ENCODE measurements at regions not wholly inside any gene's neighbourhood (a gene's known extent, or its start where the extent isn't known, plus 50 kb on each side); places are given as distances from the start of the nearest gene placed in this dataset.

DNA sequence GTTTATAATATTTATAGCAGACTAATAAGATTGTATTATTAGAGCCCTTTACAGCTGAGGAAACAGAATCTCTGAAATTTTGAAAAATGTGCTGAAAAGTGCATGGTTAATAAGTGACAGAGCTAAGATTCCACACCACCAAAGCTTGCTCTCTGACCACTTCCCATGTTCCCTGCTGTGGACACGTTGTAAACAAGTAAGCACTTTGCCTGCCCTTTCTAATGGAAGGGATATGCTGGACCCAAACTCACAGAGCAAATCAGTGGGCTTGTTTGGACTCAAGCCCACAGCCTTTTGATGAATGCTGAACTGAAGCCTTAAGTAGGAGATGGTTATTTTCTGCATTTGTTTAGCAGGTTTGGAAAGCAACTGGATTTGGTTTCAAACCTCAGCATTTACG is 214.0 kb upstream of the TMEM72 start:
- H3K27ac Mint-ChIP-seq, result no peak overlapping the region
- peaks cover 6 to 25% (median 17%) of the 10 kb centered on the region in 7 donors for H3K9me3 Mint-ChIP-seq
- ATAC-seq (ENCODE audit: low read depth in 2 of 2) (no peak), DNase-seq (no peak)
- peaks cover 0 to 8% (median 0%) of the 10 kb centered on the region in 3 donors for H3K27me3 Mint-ChIP-seq
- H3K4me3 Mint-ChIP-seq, result no peak overlapping the region
- H3K4me1 Mint-ChIP-seq, result no peaks in the 10 kb centered on the region
- no peaks in the 10 kb centered on the region for H3K36me3 Mint-ChIP-seq

GRCh38 chr10:44702531-44702930 is 208.6 kb upstream of the TMEM72 start:
- Mint-ChIP-seq H3K27ac (no peak overlapping the region), H3K36me3 (peaks cover 0 to 11% of the 10 kb centered on the region in 2 donors), H3K4me3 (no peak overlapping the region), H3K4me1 (no peaks in the 10 kb centered on the region), H3K27me3 (peaks cover 0 to 8% (median 6%) of the 10 kb centered on the region in 3 donors), H3K9me3 (peaks cover 13 to 52% (median 25%) of the 10 kb centered on the region in 7 donors)
- no peak for ATAC-seq (ENCODE audit: low read depth in 2 of 2)
- no peak for DNase-seq

GRCh38 chr10:44703241-44704155 is 207.6 kb upstream of the TMEM72 start:
- DNase-seq (no peak), ATAC-seq (ENCODE audit: low read depth in 2 of 2) (no peak)
- Mint-ChIP-seq H3K27me3 (peaks cover 2 to 9% (median 6%) of the 10 kb centered on the region in 3 donors), H3K4me3 (no peak overlapping the region), H3K36me3 (peaks cover 0 to 11% of the 10 kb centered on the region in 2 donors), H3K27ac (no peak overlapping the region), H3K4me1 (no peaks in the 10 kb centered on the region), H3K9me3 (peaks cover 11 to 52% (median 25%) of the 10 kb centered on the region in 7 donors)

GRCh38 chr10:44704616-44705015 is 206.5 kb upstream of the TMEM72 start:
- DNase-seq (no peak), ATAC-seq (ENCODE audit: low read depth in 2 of 2) (no peak)
- peaks cover 0 to 11% of the 10 kb centered on the region in 2 donors for H3K36me3 Mint-ChIP-seq
- peaks cover 8 to 10% (median 9%) of the 10 kb centered on the region in 3 donors for H3K27me3 Mint-ChIP-seq
- no peak overlapping the region for H3K27ac Mint-ChIP-seq
- H3K4me3 Mint-ChIP-seq, result no peak overlapping the region
- no peaks in the 10 kb centered on the region for H3K4me1 Mint-ChIP-seq
- H3K9me3 Mint-ChIP-seq, result peaks cover 11 to 52% (median 25%) of the 10 kb centered on the region in 7 donors

DNA sequence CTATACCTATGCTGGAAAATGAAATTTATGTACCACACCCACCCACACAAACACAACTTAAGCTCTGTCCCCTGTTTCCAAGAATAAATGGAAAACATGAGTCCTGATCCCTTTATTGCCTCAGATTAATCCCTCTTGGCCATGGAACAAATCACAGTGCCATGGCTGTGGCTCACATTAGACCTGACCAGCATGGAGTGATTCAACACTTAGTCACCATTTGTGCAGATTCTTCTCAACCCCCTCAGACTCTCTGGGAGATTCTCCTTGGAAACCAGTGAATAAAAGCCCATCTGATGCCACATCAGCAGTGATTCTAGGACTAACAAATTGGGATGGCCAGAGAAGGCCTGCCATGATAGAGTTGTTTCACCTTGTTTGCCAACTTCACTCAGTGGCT is 204.4 kb upstream of the TMEM72 start:
- Mint-ChIP-seq H3K4me1 (no peaks in the 10 kb centered on the region), H3K36me3 (peaks cover 0 to 11% of the 10 kb centered on the region in 2 donors), H3K9me3 (peaks cover 6 to 36% (median 17%) of the 10 kb centered on the region in 7 donors), H3K4me3 (no peak overlapping the region), H3K27me3 (peaks cover 8 to 21% (median 14%) of the 10 kb centered on the region in 3 donors), H3K27ac (no peak overlapping the region)
- DNase-seq (no peak), ATAC-seq (ENCODE audit: low read depth in 2 of 2) (no peak)

GRCh38 chr10:44713307-44713706 is 197.8 kb upstream of the TMEM72 start:
- Mint-ChIP-seq H3K9me3 (peaks cover under 1 to 10% (median 6%) of the 10 kb centered on the region in 7 donors), H3K4me3 (no peak overlapping the region), H3K27me3 (peaks cover 10 to 27% (median 16%) of the 10 kb centered on the region in 3 donors), H3K4me1 (no peaks in the 10 kb centered on the region), H3K27ac (peak overlapping the region in 1 of 6 donors; percentile 28), H3K36me3 (no peaks in the 10 kb centered on the region)
- ATAC-seq (ENCODE audit: low read depth in 2 of 2), result no peak
- no peak for DNase-seq

GRCh38 chr10:44714451-44714850 is 196.7 kb upstream of the TMEM72 start:
- Mint-ChIP-seq H3K27ac (no peak overlapping the region), H3K36me3 (no peaks in the 10 kb centered on the region), H3K9me3 (peaks cover 4 to 19% (median 15%) of the 10 kb centered on the region in 7 donors), H3K27me3 (peaks cover 8 to 23% (median 10%) of the 10 kb centered on the region in 3 donors), H3K4me1 (no peaks in the 10 kb centered on the region), H3K4me3 (no peak overlapping the region)
- DNase-seq (no peak), ATAC-seq (ENCODE audit: low read depth in 2 of 2) (no peak)

- no peak overlapping the region for H3K4me3 Mint-ChIP-seq
- H3K9me3 Mint-ChIP-seq, result peaks cover 4 to 19% (median 13%) of the 10 kb centered on the region in 7 donors
- peaks cover 6 to 19% (median 8%) of the 10 kb centered on the region in 3 donors for H3K27me3 Mint-ChIP-seq
- H3K36me3 Mint-ChIP-seq, result no peaks in the 10 kb centered on the region
- H3K27ac Mint-ChIP-seq, result peak overlapping the region in 1 of 6 donors; percentile 36
- DNase-seq, result no peak
- no peak for ATAC-seq (ENCODE audit: low read depth in 2 of 2)
- no peaks in the 10 kb centered on the region for H3K4me1 Mint-ChIP-seq
Measured at GRCh38 chr10:44715136-44715535, 196.0 kb upstream of the TMEM72 start.

GRCh38 chr10:44716470-44717015 is 194.6 kb upstream of the TMEM72 start:
- peaks cover 4 to 19% (median 13%) of the 10 kb centered on the region in 7 donors for H3K9me3 Mint-ChIP-seq
- DNase-seq, result no peak
- peaks cover 3 to 15% (median 8%) of the 10 kb centered on the region in 3 donors for H3K27me3 Mint-ChIP-seq
- no peak overlapping the region for H3K4me3 Mint-ChIP-seq
- ATAC-seq (ENCODE audit: low read depth in 2 of 2), result no peak
- no peaks in the 10 kb centered on the region for H3K36me3 Mint-ChIP-seq
- H3K4me1 Mint-ChIP-seq, result no peaks in the 10 kb centered on the region
- H3K27ac Mint-ChIP-seq, result no peak overlapping the region

GRCh38 chr10:44723082-44723481 is 188.1 kb upstream of the TMEM72 start:
- H3K4me3 Mint-ChIP-seq, result peak overlapping the region in 6 of 8 donors; percentile 1 to 67 (median 46)
- ATAC-seq (ENCODE audit: low read depth in 2 of 2) (peak; percentile 59 to 67), DNase-seq (peak; percentile 6)
- peaks cover 3 to 13% (median 9%) of the 10 kb centered on the region in 3 donors for H3K27me3 Mint-ChIP-seq
- H3K36me3 Mint-ChIP-seq, result peaks cover 0 to 8% of the 10 kb centered on the region in 2 donors
- H3K9me3 Mint-ChIP-seq, result peaks cover 6 to 29% (median 11%) of the 10 kb centered on the region in 7 donors
- peaks cover 29 to 40% (median 38%) of the 10 kb centered on the region in 3 donors for H3K4me1 Mint-ChIP-seq
- peak overlapping the region in 1 of 6 donors; percentile 29 for H3K27ac Mint-ChIP-seq

DNA sequence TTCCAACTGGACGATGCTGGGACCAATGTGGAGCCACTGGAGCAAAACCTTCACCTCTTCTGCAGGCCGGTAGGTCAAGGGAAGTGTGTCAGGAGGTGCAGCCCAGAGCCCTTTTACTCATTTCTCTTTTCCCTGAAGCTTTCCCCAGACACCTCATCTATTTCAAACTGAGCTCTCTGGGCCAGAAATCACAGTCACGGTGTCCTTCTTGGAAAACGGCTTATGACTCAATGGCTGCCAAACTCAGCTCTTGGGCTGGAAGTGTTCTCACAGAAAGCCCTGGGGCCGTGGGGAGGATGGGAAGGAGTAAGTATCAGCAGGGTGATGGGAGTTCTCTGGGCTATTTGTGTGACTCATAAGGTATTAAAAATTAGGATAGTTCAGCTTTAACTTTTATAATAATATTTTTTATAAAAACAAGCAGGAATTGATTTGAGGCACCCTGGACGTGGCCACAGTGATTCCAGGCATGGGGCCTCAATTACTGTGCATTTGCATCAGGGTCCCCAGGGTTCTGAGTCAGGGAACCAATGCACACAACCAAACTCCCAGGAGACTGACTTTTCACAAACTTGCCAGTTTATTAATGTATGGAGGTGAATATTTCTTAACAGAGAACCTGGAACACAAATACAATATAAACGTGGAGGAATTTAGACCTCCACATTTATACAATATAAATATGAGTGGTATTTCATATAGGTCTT is 187.4 kb upstream of the TMEM72 start:
- Mint-ChIP-seq H3K36me3 (peaks cover 0 to 8% of the 10 kb centered on the region in 2 donors), H3K4me1 (peaks cover 29 to 40% (median 38%) of the 10 kb centered on the region in 3 donors), H3K4me3 (peak overlapping the region in 7 of 8 donors; percentile 7 to 68 (median 45)), H3K27ac (no peak overlapping the region), H3K9me3 (peaks cover 4 to 29% (median 7%) of the 10 kb centered on the region in 7 donors), H3K27me3 (peaks cover 3 to 13% (median 9%) of the 10 kb centered on the region in 3 donors)
- ATAC-seq (ENCODE audit: low read depth in 2 of 2) (no peak), DNase-seq (no peak)

DNA sequence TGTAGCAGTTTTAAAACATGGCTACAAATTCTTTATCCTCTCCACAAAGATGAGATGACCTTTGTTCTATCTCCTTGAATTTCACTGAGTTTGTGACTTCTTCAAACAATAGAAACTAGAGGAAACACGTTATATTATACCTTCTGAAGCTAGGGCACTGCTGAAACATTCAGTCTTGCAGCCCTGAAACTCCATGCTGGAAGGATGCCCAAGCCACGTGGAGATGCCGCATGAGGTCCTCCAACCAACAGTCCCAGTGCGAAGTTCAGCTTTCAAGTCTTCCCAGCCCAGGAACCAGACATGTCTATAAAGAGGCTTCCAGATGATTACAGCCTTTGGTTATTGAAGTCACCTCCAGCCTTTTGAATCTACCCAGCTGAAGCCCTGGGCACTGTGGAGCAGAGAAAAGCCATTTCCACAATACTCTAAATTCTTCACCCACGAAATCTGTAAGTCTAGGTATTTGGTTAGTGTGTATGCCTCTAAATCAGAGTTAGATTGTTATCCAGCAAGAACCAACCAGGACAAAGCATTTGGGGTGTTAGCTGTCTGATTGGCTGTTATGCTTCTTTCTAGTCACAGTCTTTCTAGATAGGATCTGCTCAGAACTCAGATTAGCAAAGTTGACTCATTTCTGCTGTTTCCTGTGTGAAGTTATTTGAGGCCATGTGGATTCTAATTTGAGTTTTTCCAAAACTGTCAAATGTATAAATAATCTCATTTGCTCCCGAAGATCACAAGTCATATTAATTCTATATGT is 186.5 kb upstream of the TMEM72 start:
- H3K27ac Mint-ChIP-seq, result peak overlapping the region in 3 of 6 donors; percentile 17 to 63 (median 60)
- H3K36me3 Mint-ChIP-seq, result peaks cover 0 to 8% of the 10 kb centered on the region in 2 donors
- H3K27me3 Mint-ChIP-seq, result peaks cover 3 to 13% (median 9%) of the 10 kb centered on the region in 3 donors
- peaks cover 29 to 40% (median 38%) of the 10 kb centered on the region in 3 donors for H3K4me1 Mint-ChIP-seq
- peaks cover 3 to 31% (median 9%) of the 10 kb centered on the region in 7 donors for H3K9me3 Mint-ChIP-seq
- peak overlapping the region; percentile 13 to 76 (median 42) for H3K4me3 Mint-ChIP-seq
- DNase-seq (no peak), ATAC-seq (ENCODE audit: low read depth in 2 of 2) (no peak)

Data from naive B cell (primary cell).